ACC112 (cell line): ENCODE measurements at regions not wholly inside any gene's neighbourhood (a gene's known extent, or its start where the extent isn't known, plus 50 kb on each side); places are given as distances from the start of the nearest gene placed in this dataset.

Experiments
- H2AFZ ChIP-seq: fragments of 200-600 bp; sonication (generic); one replicate; pipeline ENCODE4 v1.6.0; 2017; ENCODE audit warnings: antibody characterized with exemption, low read length; ENCODE audit not compliant: unreplicated experiment
- H3K27ac ChIP-seq: fragments of 200-600 bp; sonication (generic); 2 replicates; pipeline ENCODE4 v1.5.1; 2014; ENCODE audit warnings: low read depth, mild to moderate bottlenecking, antibody characterized with exemption, low read length, moderate library complexity
- H3K27me3 ChIP-seq: fragments of 200-600 bp; sonication (generic); 2 replicates; pipeline ENCODE4 v1.6.1; 2014; ENCODE audit warnings: mild to moderate bottlenecking, antibody characterized with exemption, low read length, moderate library complexity, mixed read lengths; ENCODE audit not compliant: insufficient read depth
- H3K36me3 ChIP-seq: fragments of 200-600 bp; sonication (generic); 2 replicates; pipeline ENCODE4 v1.6.1; 2016; ENCODE audit warnings: mild to moderate bottlenecking, antibody characterized with exemption, low read length, moderate library complexity, mixed read lengths; ENCODE audit not compliant: insufficient read depth
- H3K4me1 ChIP-seq: fragments of 200-600 bp; sonication (generic); one replicate; pipeline ENCODE4 v1.6.1; 2016; ENCODE audit warnings: low read length, mixed read lengths; ENCODE audit not compliant: insufficient read depth, unreplicated experiment, control insufficient read depth
- H3K4me3 ChIP-seq: fragments of 200-600 bp; sonication (generic); 2 replicates; pipeline ENCODE4 v1.5.1; 2014; ENCODE audit warnings: mild to moderate bottlenecking, low read depth, low read length
- H3K79me2 ChIP-seq: fragments of 200-600 bp; sonication (generic); one replicate; pipeline ENCODE4 v1.6.0; 2016; ENCODE audit warnings: low read length; ENCODE audit not compliant: control insufficient read depth, unreplicated experiment, insufficient read depth

DNA sequence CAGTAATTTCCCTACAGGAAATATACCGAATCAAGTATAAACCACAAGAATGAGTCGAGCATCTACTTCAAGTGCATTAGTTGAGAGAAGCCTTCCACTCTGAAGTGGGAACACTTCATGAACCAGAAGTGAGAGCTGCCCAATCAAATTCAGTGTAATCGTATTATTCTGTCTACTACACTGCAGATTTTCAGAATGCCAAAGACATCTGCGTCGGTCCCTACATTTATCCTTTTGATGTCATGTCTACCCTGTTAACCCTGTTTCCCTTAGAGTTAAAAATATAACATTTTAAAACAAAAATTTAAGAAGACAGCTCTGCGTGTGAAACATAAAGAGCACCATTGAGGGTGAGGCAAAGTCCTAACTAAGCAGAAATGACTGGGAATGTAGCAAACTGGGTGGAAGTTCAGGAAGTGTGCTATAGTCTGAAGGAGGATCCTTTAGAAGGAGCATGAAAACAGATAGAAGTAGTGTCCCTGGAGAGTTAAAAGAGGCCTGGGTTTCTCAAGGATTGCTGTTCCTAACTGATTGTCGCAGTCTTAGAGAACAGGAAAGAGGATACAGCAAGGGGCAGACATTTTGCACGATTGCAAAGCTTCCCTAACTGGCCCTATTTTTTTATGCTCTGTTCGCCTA is 291.2 kb downstream of the PTPRC start:
- Histone ChIP-seq H3K4me3 (peak overlapping the region; percentile 26; the same call in 1 of the 2 replicates), H3K36me3 (peaks cover 12% of the 10 kb centered on the region; the same call in 1 of the 2 replicates), H3K79me2 (peaks cover 82% of the 10 kb centered on the region), H3K27me3 (no peaks in the 10 kb centered on the region), H2AFZ (no peak overlapping the region), H3K4me1 (peaks cover 29% of the 10 kb centered on the region), H3K27ac (no peak overlapping the region)

GRCh38 chr1:198932351-198932991 is 293.6 kb downstream of the PTPRC start:
- no peak overlapping the region for H2AFZ ChIP-seq
- peak overlapping the region; percentile 36 for H3K4me3 ChIP-seq
- peaks cover 8% of the 10 kb centered on the region; the same call in 1 of the 2 replicates for H3K36me3 ChIP-seq
- H3K4me1 ChIP-seq = peaks cover 29% of the 10 kb centered on the region
- H3K27ac ChIP-seq = no peak overlapping the region
- no peaks in the 10 kb centered on the region for H3K27me3 ChIP-seq
- peaks cover 82% of the 10 kb centered on the region for H3K79me2 ChIP-seq

DNA sequence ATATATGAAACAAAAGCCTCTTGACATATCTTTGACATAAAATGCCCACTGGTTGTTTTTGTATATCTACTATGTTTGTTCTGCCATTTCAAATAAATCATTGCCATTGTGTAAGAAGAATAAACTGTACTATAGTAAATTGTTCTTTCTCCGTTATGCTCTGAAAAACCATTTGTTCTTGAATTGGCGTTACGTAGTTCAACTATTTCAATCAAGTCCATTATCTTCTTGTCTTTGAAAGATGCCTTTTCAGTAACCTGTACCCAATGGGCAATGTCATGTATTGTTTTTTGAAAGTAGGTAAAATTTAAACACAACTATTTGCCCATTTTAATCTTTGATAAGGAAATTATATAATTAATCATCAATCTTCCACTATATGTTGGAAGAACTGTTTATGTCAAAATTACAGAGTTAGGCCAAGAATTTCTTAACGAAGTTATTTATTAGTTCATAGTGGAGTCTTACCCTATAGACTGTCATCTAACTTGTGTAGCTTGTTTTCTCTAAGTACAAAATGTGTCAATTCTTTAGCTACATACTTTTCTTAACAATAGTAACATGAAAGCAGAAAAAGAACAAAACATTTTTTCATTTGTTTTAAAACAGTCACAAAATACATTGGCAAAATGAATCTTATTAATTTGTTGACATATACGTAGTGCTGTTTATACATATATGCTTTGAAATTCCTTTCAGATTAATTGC is 294.8 kb downstream of the PTPRC start:
- peaks cover 8% of the 10 kb centered on the region; the same call in 1 of the 2 replicates for H3K36me3 ChIP-seq
- peak overlapping the region; percentile 88 for H3K4me3 ChIP-seq
- no peaks in the 10 kb centered on the region for H3K27me3 ChIP-seq
- H3K79me2 ChIP-seq = peaks cover 80% of the 10 kb centered on the region
- no peak overlapping the region for H2AFZ ChIP-seq
- peak overlapping the region; percentile 84 for H3K27ac ChIP-seq
- H3K4me1 ChIP-seq = peaks cover 29% of the 10 kb centered on the region

DNA sequence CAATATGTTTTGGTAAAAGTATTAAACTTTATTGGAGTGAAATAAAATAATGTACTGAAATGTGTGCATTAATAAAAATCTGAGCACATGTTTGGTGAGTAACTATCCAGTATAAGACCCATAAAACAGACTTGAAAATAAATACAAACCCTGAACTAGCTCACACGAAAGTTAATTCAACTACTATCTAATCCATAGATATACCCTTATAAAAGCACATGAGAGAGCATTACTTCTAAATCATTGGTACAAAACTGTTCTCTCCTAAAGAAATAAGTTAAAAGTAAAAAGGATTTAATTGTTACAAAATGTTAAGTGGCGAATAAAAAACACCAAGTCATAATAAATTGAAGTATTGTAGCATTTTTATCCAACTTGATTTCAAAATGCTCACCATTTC is 295.6 kb downstream of the PTPRC start:
- Histone ChIP-seq H3K27ac (peak overlapping the region; percentile 84), H3K4me1 (peaks cover 29% of the 10 kb centered on the region), H2AFZ (peak overlapping the region; percentile 5), H3K36me3 (peaks cover 8% of the 10 kb centered on the region; the same call in 1 of the 2 replicates), H3K4me3 (peak overlapping the region; percentile 88), H3K27me3 (no peaks in the 10 kb centered on the region), H3K79me2 (peaks cover 72% of the 10 kb centered on the region)

DNA sequence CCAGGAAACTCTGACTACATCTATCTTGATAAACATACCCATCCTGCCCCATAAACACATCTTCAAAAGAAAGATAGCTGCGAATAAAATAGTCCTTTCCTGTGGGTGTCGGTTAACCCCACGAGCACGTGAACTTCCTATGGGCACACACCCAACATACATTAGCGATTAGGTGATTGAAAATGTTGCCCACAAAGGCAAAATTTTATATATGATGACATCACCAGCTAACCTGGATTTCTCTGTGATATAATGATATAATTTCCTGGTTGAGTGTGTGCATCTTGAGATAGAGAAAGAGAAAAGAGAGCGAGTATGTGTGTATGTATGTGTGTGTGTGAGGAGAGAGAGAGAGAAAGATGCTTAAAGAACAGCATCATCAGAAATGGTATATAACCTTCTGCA is 296.1 kb downstream of the PTPRC start:
- peak overlapping the region; percentile 88 for H3K4me3 ChIP-seq
- peak overlapping the region; percentile 84 for H3K27ac ChIP-seq
- peaks cover 68% of the 10 kb centered on the region for H3K79me2 ChIP-seq
- no peaks in the 10 kb centered on the region for H3K27me3 ChIP-seq
- peak overlapping the region; percentile 5 for H2AFZ ChIP-seq
- H3K4me1 ChIP-seq = peaks cover 26% of the 10 kb centered on the region
- H3K36me3 ChIP-seq = peaks cover 8% of the 10 kb centered on the region; the same call in 1 of the 2 replicates

DNA sequence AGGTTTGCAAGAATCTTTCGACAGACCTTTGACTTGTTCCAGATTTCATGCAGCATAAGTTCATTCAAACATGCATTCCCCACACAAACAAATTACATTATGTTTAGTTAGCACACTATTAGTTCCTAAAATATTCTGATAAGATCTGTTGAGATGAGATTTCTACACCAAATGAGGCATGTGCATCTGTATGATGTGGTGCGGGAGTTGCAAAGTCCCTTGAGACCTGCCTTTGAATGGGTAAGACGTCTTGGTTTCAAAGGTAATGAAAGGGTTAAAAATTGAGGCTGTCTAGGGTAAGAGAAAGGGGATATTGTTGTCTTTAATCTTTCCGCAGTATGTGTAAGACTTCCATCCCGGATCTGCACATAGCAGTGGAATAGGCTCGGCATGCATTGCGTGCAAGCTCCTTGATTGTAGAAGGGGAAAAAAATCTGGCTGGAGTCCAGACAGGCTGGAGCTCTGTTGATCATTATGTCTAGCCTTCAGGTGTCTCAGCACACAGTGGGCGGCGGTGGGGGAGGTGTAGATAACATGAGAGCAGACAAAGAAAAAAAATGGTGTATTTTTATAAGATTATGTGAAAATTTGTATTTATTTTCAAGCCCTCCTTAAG is 296.6 kb downstream of the PTPRC start:
- H3K4me1 ChIP-seq = peaks cover 21% of the 10 kb centered on the region
- peak overlapping the region; percentile 88 for H3K4me3 ChIP-seq
- H3K27ac ChIP-seq = peak overlapping the region; percentile 84
- peaks cover 8% of the 10 kb centered on the region; the same call in 1 of the 2 replicates for H3K36me3 ChIP-seq
- no peak overlapping the region for H2AFZ ChIP-seq
- H3K79me2 ChIP-seq = peaks cover 63% of the 10 kb centered on the region
- no peaks in the 10 kb centered on the region for H3K27me3 ChIP-seq

DNA sequence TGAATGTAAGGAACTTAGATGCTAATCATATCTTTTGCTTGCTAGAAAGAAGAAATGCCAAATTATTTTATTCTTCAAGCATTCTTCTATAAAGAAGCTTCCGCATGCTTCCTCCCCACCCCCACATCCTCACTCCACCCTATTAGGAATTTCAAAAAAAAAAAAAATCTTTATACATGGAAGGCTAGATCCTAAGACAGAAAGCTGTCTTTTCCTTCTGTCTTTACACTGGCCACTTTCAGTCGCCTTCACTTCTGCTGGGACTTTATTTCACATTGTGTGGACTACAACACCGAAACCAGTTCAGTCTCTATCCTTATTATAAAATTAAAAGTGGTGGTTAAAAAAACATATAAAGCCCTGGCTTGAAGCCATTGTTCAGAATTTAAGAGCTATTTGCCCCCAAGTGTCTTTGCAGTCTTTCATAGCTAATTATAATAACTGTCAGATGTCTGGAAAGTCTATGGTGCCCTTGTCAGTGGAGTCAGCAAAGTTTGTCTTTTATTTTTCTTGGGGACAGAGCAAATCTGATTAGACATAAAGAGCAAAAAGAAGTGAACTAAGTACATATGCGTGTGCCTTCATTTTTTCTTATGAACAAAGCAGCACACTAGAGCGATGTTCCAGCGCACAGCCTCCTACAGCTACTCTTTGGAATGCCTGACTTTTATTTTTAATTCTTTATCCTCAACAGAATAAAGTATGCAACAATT is 297.7 kb downstream of the PTPRC start:
- Histone ChIP-seq H2AFZ (peak overlapping the region; percentile 5), H3K36me3 (peaks cover 8% of the 10 kb centered on the region; the same call in 1 of the 2 replicates), H3K27ac (peak overlapping the region; percentile 84), H3K4me1 (peaks cover 20% of the 10 kb centered on the region), H3K27me3 (no peaks in the 10 kb centered on the region), H3K79me2 (peaks cover 56% of the 10 kb centered on the region), H3K4me3 (peak overlapping the region; percentile 88)

DNA sequence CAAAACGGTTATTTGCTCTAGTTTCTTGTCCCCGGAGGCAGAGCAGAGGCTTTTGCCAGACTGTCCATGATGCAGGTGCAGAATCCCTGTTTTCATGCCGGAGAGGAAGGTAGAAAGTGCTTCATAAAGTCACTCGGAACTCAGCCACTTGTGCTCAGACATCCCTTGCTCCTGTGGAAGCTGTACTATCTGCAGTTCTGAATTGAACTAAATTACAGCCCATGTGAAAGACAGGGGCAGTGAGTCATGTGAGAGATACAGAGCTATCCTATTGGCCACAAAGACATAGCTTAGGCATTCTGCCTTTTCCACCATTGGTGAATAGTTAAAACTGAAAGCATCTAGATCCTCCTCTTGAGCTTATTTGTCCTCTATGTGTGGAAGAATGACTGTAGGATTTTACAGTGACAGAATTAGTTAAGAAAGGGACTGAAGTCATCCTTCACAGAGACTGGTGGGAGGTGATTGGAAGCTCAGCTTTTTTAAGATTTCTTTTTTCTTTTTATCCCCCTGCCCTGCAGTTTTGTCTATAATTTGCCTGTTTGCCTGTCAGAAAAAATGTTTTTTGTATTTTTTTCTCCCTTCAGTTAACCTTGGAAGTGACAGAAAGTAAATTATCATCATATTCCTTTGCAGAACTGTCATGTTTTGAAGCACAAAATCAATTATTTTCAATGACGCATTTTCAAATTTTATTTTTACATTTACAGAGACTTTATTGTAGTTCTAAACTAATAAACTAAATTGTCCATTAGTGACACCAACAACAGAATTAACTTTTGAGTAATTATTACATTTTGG is 298.6 kb downstream of the PTPRC start:
- H3K4me1 ChIP-seq = peaks cover 16% of the 10 kb centered on the region
- peak overlapping the region; percentile 88 for H3K4me3 ChIP-seq
- H2AFZ ChIP-seq = no peak overlapping the region
- peak overlapping the region; percentile 84 for H3K27ac ChIP-seq
- peaks cover 48% of the 10 kb centered on the region for H3K79me2 ChIP-seq
- no peaks in the 10 kb centered on the region for H3K27me3 ChIP-seq
- H3K36me3 ChIP-seq = peaks cover 5% of the 10 kb centered on the region; the same call in 1 of the 2 replicates

GRCh38 chr1:198939286-198939685 is 300.4 kb downstream of the PTPRC start:
- no peak overlapping the region for H3K27ac ChIP-seq
- no peaks in the 10 kb centered on the region for H3K36me3 ChIP-seq
- peaks cover under 1% of the 10 kb centered on the region for H3K4me1 ChIP-seq
- no peaks in the 10 kb centered on the region for H3K27me3 ChIP-seq
- H3K4me3 ChIP-seq = no peak overlapping the region
- H2AFZ ChIP-seq = no peak overlapping the region
- peaks cover 29% of the 10 kb centered on the region for H3K79me2 ChIP-seq
